ENCODE measurements at regions not wholly inside any gene's neighbourhood (a gene's known extent, or its start where the extent isn't known, plus 50 kb on each side); places are given as distances from the start of the nearest gene placed in this dataset.

- Mint-ChIP-seq H3K4me1 (peaks cover 29% of the 10 kb centered on the region), H3K36me3 (no peaks in the 10 kb centered on the region), H3K27me3 (ENCODE audit: low read depth) (no peaks in the 10 kb centered on the region), H3K4me3 (no peak overlapping the region), H3K27ac (no peak overlapping the region), H3K9me3 (no peaks in the 10 kb centered on the region)
- no peak for TF ChIP-seq CTCF (IDR thresholded peaks at IDR 0.05; ENCODE audit: unreplicated experiment)
- no peak for DNase-seq (ENCODE audit: low spot score in 2 of 2, unreplicated experiment in 2 of 2)
Observed at GRCh38 chr2:172208791-172209325, 106.2 kb upstream of the DLX2 start.

- Mint-ChIP-seq H3K4me3 (no peak overlapping the region), H3K4me1 (peaks cover 42% of the 10 kb centered on the region), H3K9me3 (no peaks in the 10 kb centered on the region), H3K36me3 (no peaks in the 10 kb centered on the region), H3K27ac (no peak overlapping the region), H3K27me3 (ENCODE audit: low read depth) (no peaks in the 10 kb centered on the region)
- no peak for TF ChIP-seq CTCF (IDR thresholded peaks at IDR 0.05; ENCODE audit: unreplicated experiment)
- DNase-seq (ENCODE audit: low spot score in 2 of 2, unreplicated experiment in 2 of 2), result no peak
Observed at GRCh38 chr2:172210599-172210998, 107.9 kb upstream of the DLX2 start.

- no peaks in the 10 kb centered on the region for H3K36me3 Mint-ChIP-seq
- DNase-seq (ENCODE audit: low spot score in 2 of 2, unreplicated experiment in 2 of 2), result no peak
- no peaks in the 10 kb centered on the region for H3K27me3 Mint-ChIP-seq (ENCODE audit: low read depth)
- no peak overlapping the region for H3K4me3 Mint-ChIP-seq
- H3K9me3 Mint-ChIP-seq, result no peaks in the 10 kb centered on the region
- no peak overlapping the region for H3K27ac Mint-ChIP-seq
- H3K4me1 Mint-ChIP-seq, result peaks cover 51% of the 10 kb centered on the region
- TF ChIP-seq CTCF (IDR thresholded peaks at IDR 0.05; ENCODE audit: unreplicated experiment), result no peak
Observed at GRCh38 chr2:172211512-172211911, 108.8 kb upstream of the DLX2 start.

- Mint-ChIP-seq H3K4me1 (peaks cover 55% of the 10 kb centered on the region), H3K36me3 (no peaks in the 10 kb centered on the region), H3K9me3 (no peaks in the 10 kb centered on the region), H3K27me3 (ENCODE audit: low read depth) (no peaks in the 10 kb centered on the region), H3K4me3 (no peak overlapping the region), H3K27ac (no peak overlapping the region)
- DNase-seq (ENCODE audit: low spot score in 2 of 2, unreplicated experiment in 2 of 2), result no peak
- TF ChIP-seq CTCF (IDR thresholded peaks at IDR 0.05; ENCODE audit: unreplicated experiment), result no peak
Observed at GRCh38 chr2:172213116-172213860, 110.6 kb upstream of the DLX2 start.

- no peaks in the 10 kb centered on the region for H3K9me3 Mint-ChIP-seq
- DNase-seq (ENCODE audit: low spot score in 2 of 2, unreplicated experiment in 2 of 2), result no peak
- no peaks in the 10 kb centered on the region for H3K36me3 Mint-ChIP-seq
- H3K27ac Mint-ChIP-seq, result no peak overlapping the region
- no peaks in the 10 kb centered on the region for H3K27me3 Mint-ChIP-seq (ENCODE audit: low read depth)
- no peak for TF ChIP-seq CTCF (IDR thresholded peaks at IDR 0.05; ENCODE audit: unreplicated experiment)
- H3K4me1 Mint-ChIP-seq, result peaks cover 45% of the 10 kb centered on the region
- H3K4me3 Mint-ChIP-seq, result no peak overlapping the region
Observed at GRCh38 chr2:172214252-172214651, 111.6 kb upstream of the DLX2 start.
